Erythroblast (primary cell): ENCODE measurements at regions not wholly inside any gene's neighbourhood (a gene's known extent, or its start where the extent isn't known, plus 50 kb on each side); places are given as distances from the start of the nearest gene placed in this dataset.

ENCODE experiments used
- GATA1 ChIP-seq: IDR thresholded peaks from 2 replicates; pipeline ENCODE4 v1.6.1; 2011; ENCODE audit warnings: low read depth, mild to moderate bottlenecking, control low read depth, low read length, moderate library complexity
- POLR2A ChIP-seq: IDR thresholded peaks from 2 replicates; pipeline ENCODE4 v1.6.1; 2011; ENCODE audit warnings: mild to moderate bottlenecking, low read length

GRCh38 chr2:239819974-239820555 is 205.1 kb downstream of the NDUFA10 start:
- TF ChIP-seq POLR2A, result no peak
- TF ChIP-seq GATA1, result no peak
